ENCODE measurements at regions not wholly inside any gene's neighbourhood (a gene's known extent, or its start where the extent isn't known, plus 50 kb on each side); places are given as distances from the start of the nearest gene placed in this dataset.
"Not testable (repeated sequence)": the region's sequence is repeated elsewhere in the genome, so short reads cannot be mapped to it uniquely, and the experiment has no call there.

DNA sequence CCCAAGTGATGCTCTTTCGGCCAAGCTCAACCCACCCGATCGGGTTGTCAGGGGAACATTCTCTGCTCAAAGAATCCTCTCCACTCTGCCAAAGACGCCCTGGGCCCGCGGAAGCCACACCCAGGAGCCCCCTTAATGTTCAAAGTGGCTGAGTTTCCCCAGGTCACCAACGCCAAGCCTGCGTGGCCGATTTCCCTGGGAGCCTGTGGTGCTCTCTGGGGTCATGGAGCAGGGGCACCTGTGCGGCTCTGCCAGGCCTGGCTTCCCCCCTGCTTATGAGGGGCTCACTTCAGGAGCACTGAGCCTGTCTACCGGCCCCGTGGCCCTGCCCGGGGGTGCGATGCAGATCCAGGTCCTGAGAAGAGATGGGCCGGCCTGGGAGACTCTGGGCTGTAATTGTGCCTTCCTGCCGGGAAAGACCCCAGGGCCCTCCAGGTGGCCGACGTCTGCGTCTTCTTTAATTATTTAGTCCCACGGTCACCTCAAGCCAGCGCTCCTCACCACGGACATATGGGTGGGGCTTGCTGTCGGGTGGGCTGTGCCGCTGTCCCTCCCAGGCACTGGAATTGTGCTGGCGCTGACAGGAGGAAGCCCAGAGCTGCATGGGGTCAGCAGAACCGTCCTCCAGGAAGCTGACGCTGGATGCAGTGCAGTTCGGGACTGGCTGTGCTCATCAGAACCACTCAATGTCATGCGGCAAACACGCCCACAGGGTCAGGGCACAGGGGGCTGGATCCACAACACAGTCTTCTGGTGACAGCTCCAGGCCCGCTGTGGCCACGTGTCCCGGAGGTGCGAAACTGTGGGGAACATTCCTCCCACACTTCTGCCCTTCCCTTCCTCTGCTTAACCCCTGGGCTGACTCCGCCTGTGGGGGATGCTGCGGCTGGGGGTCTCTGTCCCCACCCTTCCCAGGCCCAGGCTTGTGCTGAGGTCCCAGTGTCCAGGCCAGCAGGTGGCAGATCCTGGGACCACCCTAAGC, 267.6 kb upstream of the SFSWAP start:
- DNase-seq: no peak

DNA sequence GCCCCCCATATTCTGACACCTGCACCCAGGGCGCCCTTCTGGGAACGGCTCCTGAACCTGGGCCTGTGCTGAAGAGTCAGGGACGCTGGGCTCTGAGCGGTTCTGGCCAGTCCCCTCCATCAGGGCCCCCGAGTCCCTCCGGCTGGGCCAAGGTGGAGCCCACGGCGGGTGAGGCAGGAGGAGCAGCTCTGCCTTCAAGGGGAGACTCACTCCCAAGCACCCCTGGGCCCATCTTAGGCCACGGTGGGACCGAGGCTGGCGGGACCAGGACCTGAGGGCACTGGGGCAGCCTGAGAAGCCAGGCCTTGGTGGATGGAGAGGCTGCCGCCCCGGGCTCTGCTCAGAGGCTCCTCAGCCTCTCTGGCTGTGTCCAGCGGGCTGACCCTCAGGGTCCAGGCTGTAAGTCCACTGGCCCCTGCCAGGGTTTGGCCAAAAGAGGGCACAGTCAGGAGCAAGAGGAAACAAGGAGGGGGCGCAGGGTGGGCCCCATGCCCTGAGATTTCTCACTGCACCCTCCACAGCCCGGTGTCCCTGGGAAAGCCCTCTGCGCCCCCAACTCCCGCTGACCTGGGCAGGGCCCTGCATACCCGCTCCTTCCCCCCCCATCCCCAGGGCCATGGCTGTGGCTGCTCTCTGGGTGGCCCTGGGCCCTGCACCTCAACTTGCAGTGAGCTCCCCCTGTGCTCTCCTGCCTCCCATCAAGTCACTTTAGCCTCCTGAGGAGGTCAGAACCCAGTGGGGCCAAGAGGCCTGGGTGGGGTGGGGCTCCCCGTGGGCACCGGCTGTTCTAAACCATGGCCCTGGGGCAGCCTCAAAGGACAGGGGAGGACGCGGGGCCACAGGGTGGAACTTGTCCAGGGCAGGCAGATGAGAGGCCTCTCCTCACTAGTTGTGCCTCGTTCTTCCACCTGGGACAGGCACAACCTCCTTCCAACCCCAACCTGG, 266.4 kb upstream of the SFSWAP start:
- DNase-seq: no peak

GRCh38 chr12:131445184-131445774, 265.6 kb upstream of the SFSWAP start:
- no peak for DNase-seq

- DNase-seq: no peak
Measured at GRCh38 chr12:131445795-131446194, 265.1 kb upstream of the SFSWAP start.

- not testable (repeated sequence) for DNase-seq
Measured at GRCh38 chr12:131447636-131448035, 263.3 kb upstream of the SFSWAP start.

DNA sequence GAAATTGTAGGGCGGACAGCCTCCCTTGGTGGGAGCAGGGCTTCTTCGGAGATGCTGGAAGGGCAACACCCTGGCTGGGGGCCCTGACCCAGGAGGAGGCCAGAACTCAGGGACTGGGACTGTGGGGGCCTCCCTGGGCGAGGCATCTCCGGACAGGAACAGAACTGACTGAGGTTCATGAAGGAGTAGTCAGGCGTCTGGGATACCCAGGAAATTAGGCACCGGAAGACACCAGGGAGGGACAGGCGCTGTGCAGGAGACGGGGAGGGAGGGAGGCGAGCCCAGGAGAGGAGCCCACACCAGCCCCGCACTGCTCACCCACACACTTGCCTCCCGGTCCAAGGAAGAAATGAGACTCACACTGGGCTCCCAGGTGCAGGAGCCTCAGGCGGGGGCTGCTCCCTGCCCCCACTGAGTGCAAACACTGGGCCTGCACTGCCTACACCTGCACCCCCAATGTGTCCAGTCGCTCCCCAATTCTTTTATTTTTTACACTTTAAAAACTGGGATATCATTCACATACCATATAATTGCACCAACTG, 262.6 kb upstream of the SFSWAP start:
- no peak for DNase-seq

DNA sequence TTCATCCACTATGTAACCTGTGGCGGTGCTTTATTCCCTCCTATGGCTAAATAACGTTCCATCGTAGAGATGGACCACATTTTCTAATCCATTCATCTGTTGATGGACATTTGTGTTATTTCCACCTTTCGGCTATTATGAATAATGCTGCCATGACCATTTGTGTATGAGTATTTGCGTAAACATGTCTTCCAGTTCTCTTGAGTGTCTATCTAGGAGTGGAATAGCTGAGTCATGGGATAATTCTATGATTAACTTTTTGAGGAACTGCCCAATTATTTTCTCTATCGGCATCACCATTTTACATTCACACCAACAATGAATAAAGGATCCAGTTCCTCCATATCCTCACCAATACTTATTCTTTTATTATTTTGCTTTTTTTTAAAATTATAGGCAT, 261.9 kb upstream of the SFSWAP start:
- DNase-seq: no peak

- no peak for DNase-seq
Measured at GRCh38 chr12:131452444-131452860, 258.4 kb upstream of the SFSWAP start.

DNA sequence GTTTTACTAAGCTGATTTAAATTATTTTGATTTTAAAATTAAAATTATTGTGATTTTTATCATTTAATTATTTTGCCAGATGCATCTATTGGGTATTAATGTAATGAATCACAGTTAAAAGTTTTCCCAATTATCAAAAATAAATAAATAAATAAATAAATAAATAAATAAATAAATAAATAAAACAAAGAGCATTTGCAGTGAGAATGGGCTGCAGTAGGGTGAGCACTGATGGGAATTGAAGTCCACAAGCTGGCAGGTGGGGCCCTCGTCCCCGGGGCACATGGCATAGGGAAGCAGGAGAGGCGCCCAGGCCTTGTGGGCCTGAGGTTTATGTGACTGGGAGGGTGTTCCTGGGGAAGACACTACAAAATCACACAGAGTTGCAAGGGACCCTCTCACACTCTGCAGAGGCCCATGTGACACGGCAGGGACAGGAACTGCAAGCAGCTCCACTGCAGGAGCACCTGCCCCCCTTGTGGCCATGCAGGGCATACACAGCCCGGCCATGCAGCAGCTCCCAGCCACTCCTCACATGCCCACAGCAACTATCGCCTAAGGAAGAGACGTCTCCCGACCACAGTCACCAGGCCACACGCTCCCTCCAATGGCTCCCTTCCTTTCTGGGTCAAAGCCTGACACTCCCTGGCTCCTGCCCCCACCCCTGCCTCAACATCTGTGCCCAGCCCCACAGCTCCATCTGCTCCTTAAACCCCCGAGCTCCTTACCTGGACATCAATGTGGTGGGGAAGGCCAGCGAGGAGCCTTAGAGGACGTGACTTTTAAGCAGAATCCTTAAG, 256.3 kb upstream of the SFSWAP start:
- peak in 1 of 2 experiments; percentile 10 for DNase-seq

DNA sequence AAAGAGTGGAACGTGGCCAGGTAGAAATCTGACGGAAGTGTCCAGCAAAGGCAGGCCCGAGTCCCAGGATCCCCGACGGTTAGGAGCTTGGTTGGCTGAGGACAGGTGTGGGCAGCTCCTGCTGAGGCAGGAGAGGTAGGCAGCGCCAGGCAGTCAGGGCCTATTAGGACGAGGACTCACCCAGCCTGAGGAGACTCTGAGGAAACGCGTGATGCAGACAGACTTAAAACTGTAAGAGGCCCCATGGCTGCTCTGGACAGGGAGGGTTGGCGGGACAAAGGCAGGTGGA, 255.7 kb upstream of the SFSWAP start:
- DNase-seq: no peak

GRCh38 chr12:131455581-131456110, 255.2 kb upstream of the SFSWAP start:
- DNase-seq: no peak

GRCh38 chr12:131456301-131457027, 254.4 kb upstream of the SFSWAP start:
- no peak for DNase-seq

GRCh38 chr12:131457028-131457310, 253.9 kb upstream of the SFSWAP start:
- DNase-seq: no peak

GRCh38 chr12:131457331-131458047, 253.4 kb upstream of the SFSWAP start:
- DNase-seq: no peak

DNA sequence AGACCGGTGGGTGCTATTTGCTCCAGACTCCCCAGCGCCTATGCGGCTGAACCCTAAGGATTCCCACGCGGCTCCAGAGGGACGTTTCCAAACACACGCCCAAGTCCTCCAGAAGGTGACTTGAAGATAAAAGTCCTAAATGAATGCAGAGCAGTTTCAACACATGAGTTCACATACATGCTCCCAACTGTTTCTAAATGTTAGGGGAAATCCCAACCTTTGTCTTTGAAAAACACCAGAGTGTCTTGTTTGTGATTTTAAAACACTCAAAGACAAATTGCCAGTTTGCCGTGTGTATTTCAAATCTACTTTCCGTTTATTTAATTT, 252.9 kb upstream of the SFSWAP start:
- no peak for DNase-seq

- DNase-seq: no peak
Measured at GRCh38 chr12:131458931-131459772, 251.7 kb upstream of the SFSWAP start.

DNA sequence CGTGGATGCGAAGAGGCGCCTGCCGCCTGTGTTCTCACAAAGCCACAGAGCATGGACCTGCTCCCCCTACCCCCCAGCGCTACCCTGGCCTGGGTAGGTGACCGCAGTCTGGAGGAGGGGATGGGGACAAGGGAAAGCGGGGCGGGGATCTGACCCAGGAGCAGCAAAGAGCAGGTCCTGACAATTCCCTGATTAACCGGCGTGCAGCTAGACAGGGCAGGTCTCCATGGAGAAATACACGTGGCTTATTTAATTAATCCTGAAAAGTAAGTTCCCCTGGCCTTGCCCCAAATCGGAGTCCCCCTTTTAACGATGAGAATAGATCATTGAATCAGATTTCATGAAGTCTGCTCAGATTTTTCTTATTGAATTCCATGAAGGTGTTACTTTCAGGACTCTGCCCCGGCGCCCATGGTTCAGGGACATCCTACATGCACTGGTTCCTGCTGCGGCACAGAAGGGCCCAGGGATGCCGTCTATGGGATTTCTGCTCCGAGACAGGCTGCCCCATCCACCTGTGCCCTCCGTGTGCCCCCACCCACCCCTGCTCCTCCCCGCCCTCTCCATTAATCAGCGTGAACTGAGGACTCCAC, 251.0 kb upstream of the SFSWAP start:
- DNase-seq: no peak

DNA sequence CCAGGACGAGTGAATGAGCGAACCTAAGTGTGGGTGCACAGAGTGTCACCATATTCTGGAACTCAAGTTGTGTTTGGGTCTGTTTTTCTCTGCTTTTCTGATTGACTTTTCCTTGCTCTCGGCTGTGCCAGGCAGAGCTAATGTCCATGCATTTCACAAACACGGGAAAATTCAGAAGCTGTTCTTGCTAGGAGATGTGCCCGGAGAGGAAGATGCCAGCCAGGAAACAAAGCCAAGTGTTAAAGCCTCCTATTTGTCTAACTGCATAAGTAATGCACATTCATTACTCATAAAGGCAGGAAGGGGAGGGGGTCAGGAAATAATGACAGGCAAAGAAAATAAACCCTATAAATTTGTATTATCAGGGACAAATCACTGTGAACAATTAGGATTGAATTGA, 250.4 kb upstream of the SFSWAP start:
- no peak for DNase-seq

- DNase-seq: no peak
Measured at GRCh38 chr12:131461096-131461495, 249.8 kb upstream of the SFSWAP start.

DNA sequence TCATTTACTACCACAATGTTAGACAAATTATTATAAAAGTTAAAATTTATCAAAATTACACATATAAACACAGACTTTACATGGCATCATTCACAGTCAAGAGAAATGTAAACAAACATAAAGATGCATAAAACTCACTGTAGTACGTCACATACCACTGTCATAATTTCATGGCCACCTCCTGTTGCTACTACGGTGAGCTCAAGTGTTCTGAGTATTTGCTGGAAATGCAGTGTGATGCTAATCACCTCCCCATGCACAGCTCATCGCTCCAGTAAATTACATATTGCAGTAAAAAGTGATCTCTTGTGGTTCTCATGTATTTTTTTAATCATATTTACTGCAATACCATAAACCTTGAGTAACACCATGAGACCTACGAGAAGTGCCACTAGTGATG, 247.7 kb upstream of the SFSWAP start:
- DNase-seq: no peak

Data from activated CD4-positive, alpha-beta T cell treated with anti-CD3 and anti-CD28 coated beads, Interleukin-2, amount 50 U/mL, for 4 hours (primary cell).